T-helper 1 cell treated with Interleukin-12 subunit alpha and Interleukin-12 subunit beta and Interleukin-4 antibody, amounts not matched to agents 30 ng/mL and 1 ng/mL, for 36 hours (primary cell): ENCODE measurements at regions not wholly inside any gene's neighbourhood (a gene's known extent, or its start where the extent isn't known, plus 50 kb on each side); places are given as distances from the start of the nearest gene placed in this dataset.
"Not testable (repeated sequence)": the region's sequence is repeated elsewhere in the genome, so short reads cannot be mapped to it uniquely, and the experiment has no call there.

Source experiments
- intact Hi-C: fragments of 100-400 bp; cut with micrococcal nuclease; formaldehyde crosslinking; loops from one replicate; pipeline ENCODE4 v1.15.1; 2024

GRCh38 chr11:134734141-134734845 lies 322.3 kb upstream of the B3GAT1 start:
- intact Hi-C loops, result no loop called here

DNA sequence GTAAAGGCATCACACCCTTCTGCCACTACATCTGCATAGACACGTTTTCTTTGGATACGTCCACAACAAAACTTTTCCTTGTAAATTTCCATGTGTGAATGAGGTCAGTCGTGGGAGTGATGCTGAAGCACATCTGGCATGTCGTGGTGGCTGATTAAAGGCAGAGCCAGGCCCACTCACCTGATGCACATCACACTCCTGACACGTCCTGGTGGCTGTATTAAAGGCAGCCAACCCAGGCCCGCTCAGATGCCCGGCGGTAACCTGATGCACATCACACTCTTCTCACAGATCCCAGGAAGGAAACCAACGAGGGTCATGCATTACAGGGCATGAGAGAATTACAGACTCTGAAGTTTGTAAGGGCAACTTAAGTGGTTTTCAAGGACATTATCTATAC lies 321.6 kb upstream of the B3GAT1 start:
- intact Hi-C loops, result no loop called here

DNA sequence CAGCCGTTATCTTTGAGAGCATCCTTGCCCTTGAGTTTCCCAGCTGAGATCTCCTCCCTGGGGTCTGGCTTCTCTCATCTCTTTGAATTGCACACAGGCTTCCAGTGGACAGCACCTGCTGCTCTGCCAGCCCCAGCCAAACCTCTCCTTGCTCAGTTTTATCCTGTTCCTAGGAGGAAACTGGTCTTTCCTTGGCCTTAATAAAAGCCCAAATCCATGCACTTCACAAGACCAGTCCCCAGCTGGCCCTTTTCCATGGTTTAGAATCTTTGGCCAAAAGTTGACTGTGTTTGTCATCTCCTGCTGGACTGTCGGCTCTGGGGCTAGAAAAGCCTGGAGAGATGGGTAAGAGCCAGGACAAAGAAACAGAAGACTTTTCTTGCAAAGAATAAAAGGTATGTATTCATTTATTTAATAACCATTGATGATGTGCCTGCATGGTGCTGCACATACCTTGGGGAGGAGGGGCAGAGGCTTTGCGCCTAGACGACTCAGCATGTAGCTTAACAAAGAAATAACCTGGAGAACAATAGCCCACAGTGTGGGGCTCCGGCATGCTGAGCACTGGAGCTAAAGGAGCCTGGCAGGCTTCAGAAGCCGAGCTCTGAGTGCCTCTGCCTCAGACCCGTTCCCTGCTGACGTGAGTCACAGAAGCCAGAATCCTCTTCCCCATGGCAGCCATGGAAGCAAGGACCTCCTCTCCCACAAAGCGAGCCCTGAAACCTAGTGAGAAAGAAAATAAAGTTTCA lies 319.3 kb upstream of the B3GAT1 start:
- intact Hi-C loops, result no loop called here

DNA sequence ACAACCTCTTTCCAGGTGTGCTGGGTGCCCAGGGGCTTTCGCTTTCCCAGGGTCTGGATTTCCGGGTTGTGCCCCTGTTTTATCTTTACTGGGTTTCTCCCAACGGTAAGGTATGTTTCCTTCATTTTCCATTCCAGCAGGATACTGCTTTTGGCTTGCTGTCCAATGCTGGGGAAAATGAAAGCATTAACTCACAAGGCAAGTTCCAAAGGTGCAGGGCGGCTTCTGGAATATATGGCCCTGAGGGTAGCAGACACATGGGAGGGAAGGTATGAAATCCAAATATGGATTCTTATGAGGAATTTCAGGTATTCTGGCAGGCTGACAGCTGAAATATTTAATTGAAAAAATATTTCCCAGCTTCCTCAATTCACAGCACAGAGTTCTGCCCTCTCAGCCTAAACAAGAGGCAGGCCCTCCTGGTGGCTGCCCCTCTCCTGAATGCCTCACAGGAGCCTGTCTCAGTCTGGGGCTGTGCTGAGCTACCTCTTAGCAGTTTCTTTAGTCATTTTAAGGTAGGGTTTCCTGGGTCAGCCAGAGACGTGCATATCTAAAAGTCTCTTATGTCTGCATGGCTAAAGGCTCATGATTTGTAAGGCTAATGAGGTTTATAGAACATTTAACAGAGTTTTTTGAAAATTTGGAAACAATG lies 318.6 kb upstream of the B3GAT1 start:
- intact Hi-C loops, result no loop called here

GRCh38 chr11:134730101-134730500 lies 318.1 kb upstream of the B3GAT1 start:
- intact Hi-C loops, result no loop called here

DNA sequence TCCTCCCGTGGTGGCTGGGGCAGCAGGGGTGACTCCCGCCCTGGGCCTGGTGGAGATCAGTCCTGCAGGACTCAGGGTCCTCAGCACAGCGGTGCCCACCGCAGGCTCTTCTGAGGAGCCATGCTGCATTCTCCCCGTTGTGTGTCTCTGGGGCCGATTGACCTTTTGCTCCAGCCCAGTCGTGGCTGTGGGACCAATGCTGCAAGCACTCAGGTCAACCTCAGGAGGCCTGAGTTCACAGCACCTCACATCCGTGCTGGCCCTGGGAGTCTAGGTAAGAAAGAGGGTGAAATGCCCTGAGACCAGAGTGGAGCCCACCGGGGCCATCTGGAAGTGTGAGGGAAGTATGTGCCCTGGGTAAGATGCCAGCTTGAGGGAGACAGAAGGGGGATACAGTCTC lies 316.1 kb upstream of the B3GAT1 start:
- intact Hi-C loops, result no loop called here

DNA sequence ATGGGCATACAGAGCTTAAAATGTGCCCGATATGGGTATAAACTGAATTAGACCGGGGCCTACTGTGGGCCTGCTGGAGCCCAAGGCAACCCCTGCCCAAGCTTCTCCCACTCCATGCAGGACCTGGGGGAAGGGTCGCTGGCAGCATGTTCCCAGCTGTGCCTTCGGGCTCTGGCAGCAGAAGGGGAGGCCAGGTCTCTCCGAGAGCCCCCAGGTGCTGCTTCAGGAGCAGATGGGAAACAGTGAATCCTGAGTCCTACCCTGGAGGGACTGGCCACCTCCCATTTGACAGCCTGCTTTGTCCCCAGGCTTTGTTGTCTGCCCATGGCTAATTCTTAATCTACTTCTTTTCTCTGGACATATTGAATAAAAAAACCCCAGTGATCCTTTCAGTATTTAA lies 315.6 kb upstream of the B3GAT1 start:
- intact Hi-C loops, result no loop called here

DNA sequence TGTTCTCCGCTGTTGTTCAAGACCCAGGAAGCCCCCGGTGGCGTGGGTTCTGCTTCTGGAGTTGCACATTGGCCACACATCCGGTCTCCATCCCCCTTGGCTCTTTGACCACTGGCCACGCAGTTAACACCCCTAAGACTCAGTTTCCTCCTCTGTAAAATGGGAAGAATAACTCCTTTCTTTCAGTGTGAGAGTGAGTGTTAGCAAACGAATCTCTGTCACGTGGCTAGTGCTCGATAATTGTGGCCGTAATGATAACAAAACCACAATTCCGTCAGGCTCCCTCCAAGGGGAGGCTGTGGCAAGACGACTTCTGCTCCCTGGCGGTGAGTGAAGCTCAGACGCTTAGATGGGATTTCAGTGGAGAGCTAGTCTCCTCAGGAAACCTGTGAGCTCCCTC lies 315.2 kb upstream of the B3GAT1 start:
- intact Hi-C loops, result no loop called here

DNA sequence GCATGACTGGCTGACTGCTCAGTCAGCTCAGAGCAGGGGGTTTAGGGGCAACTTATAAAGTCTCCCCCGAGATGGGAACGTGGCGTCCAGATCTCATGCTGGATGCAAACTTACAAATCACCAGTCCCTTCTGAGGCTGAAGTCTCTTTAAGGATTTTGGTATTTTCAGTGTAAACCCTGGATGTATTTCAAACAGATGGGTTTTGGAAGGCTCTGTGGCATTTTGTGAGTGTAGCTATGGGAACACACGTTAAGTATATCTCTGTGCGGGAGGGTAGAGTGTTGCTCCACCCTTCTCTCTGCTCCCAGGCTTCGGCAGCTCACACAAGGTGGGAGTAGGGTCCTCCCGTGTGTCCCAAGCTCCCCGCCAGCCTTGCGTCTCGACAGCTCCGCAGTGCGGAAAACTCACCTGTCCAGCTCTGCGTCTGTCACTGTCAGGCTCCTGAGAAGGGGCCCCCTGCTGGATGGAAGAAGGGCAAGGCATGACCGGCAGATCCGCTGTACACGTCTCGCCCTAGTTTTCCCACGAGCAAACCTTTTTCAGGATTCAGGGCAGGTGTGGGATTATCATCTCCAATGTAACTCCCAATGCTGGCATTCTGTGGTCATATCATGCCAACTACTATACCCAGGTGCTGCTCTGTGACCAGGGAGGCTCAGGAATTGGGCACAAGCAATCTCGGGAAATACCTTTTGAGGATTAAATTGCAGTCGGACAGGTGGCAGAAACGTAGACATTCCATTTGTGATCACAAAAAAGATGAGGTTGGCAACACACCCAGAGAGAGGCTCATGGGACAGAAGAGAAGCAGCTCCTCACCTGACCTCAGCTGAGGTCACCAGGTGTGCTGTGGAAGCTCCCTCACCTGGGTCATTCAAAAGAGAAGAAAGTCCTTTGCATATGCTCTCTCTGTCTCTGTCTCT lies 313.9 kb upstream of the B3GAT1 start:
- intact Hi-C loops, result no loop called here

DNA sequence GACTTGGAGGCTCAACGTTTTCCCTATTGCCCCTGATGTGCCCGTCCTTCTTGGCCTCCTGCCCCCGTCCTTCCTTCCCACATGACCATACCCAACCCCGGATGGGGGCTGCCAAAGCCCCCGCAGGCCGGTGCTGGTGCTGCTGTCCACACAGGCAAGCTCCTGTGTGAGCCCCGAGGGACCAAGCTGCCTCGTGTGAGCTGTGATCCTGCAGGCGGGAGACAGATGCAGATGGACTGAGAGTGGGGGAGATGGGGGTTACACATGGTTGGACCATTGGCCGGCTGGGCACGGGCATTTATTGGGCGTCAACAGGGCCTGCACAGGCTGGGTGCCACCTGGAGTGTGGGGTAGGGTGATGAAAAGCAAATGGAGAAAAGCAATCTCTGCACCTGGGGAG lies 313.2 kb upstream of the B3GAT1 start:
- intact Hi-C loops, result no loop called here

GRCh38 chr11:134724779-134725140 lies 312.7 kb upstream of the B3GAT1 start:
- intact Hi-C loops, result no loop called here

- intact Hi-C loops, result no loop called here
These were observed 312.2 kb upstream of the B3GAT1 start for GRCh38 chr11:134724106-134724778.

DNA sequence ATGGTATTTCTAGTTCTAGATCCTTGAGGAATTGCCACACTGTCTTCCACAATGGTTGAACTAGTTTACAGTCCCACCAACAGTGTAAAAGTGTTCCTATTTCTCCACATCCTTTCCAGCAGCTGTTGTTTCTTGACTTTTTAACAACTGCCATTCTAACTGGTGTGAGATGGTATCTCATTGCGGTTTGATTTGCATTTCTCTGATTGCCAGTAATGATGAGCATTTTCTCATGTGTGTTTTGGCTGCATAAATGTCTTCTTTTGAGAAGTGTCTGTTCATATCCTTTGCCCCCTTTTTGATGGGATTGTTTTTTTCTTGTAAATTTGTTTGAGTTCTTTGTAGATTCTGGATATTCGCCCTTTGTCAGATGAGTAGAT lies 308.6 kb upstream of the B3GAT1 start:
- intact Hi-C loops, result not testable (repeated sequence)

DNA sequence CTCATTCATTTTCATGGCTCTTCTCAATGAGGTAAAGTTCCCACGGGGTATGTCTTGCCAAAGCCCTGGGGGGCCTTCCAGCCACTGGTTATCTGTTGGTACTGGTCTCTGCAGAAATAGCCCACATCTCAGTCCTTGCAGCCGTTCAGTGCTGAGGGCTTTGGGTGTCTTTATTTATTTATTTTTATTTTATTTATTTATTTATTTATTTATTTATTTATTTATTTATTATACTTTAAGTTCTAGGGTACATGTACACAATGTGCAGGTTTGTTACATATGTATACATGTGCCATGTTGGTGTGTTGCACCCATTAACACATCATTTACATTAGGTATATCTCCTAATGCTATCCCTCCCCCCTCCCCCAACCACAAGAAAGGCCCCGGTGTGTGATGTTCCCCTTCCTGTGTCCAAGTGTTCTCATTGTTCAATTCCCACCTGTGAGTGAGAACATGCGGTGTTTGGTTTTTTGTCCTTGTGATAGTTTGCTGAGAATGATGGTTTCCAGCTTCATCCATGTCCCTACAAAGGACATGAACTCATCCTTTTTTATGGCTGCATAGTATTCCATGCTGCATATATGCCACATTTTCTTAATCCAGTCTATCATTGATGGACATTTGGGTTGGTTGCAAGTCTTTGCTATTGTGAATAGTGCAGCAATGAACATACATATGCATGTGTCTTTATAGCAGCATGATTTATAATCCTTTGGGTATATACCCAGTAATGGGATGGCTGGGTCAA lies 308.1 kb upstream of the B3GAT1 start:
- intact Hi-C loops, result not testable (repeated sequence)

DNA sequence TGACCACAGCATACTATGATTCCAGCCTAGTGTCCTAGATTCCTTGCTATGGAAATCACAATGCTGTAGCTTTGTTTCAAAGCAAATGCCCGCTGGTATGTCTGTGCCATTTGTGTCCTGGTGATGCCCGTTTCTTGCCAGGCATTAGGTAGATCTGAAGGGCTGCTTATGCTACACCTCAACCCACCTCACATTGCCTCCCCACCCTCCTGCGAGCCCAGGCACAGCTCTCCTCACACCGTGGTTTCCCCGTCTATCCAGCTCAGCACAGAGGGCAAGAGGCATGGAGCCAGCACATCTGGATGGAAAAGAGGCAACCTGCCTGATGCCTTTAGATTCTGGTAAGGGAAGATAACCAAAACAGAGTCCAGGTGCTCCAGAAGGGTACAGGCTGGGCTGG lies 307.4 kb upstream of the B3GAT1 start:
- intact Hi-C loops, result no loop called here

GRCh38 chr11:134716582-134716981 lies 304.5 kb upstream of the B3GAT1 start:
- intact Hi-C loops, result no loop called here

- intact Hi-C loops, result no loop called here
These were observed 302.1 kb upstream of the B3GAT1 start for GRCh38 chr11:134714021-134714656.

GRCh38 chr11:134712228-134713145 lies 300.4 kb upstream of the B3GAT1 start:
- intact Hi-C loops, result no loop called here

DNA sequence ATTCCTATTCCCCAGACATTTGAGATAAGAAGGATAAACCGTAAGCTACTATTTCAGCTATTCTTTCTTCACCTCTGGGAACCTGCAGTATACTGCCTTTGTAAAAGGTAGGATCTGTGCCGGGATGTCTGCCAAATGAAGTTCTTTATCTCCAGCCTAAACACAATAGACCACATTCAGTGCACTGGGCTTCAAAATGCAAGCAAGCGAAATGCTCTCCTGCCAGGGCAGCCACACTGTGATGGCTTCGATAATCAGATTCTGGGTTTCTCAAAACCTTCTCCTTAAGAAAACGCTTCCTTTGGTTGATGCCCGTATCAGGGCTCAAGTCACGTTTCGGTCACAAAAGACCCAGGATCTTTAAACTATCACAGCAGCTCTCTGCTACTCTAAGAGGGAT lies 299.5 kb upstream of the B3GAT1 start:
- intact Hi-C loops, result no loop called here
